ENCODE measurements at regions not wholly inside any gene's neighbourhood (a gene's known extent, or its start where the extent isn't known, plus 50 kb on each side); places are given as distances from the start of the nearest gene placed in this dataset.
A peak's percentile ranks its signal among the peaks of the same experiment; 100 is the strongest.

DNA sequence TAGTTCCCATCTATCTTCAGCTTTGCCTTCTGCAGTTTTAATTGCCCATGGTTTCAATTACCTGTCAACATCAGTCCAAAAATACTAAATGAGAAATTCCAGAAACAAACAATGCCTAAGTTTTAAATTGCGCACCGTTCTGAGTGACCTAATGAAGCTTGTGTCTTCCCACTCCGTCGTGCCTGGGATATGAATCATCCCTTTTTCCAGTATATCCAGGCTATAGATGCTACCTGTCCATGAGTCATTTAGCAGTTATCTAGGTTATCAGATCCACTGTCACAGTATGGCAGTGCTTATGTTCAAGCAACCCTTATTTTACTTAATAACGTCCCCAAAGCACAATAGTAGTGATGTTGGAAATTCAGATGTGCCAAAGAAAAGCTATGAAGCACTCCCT lies 363.6 kb upstream of the FAM241A start:
- Mint-ChIP-seq H3K27me3 (ENCODE audit: low read depth, poor library complexity) (no peaks in the 10 kb centered on the region), H3K36me3 (ENCODE audit: low read depth) (no peaks in the 10 kb centered on the region), H3K27ac (no peak overlapping the region), H3K9me3 (no peaks in the 10 kb centered on the region), H3K4me1 (peaks cover 20% of the 10 kb centered on the region), H3K4me3 (no peak overlapping the region)
- DNase-seq = no peak
- TF ChIP-seq, protein P1, sequence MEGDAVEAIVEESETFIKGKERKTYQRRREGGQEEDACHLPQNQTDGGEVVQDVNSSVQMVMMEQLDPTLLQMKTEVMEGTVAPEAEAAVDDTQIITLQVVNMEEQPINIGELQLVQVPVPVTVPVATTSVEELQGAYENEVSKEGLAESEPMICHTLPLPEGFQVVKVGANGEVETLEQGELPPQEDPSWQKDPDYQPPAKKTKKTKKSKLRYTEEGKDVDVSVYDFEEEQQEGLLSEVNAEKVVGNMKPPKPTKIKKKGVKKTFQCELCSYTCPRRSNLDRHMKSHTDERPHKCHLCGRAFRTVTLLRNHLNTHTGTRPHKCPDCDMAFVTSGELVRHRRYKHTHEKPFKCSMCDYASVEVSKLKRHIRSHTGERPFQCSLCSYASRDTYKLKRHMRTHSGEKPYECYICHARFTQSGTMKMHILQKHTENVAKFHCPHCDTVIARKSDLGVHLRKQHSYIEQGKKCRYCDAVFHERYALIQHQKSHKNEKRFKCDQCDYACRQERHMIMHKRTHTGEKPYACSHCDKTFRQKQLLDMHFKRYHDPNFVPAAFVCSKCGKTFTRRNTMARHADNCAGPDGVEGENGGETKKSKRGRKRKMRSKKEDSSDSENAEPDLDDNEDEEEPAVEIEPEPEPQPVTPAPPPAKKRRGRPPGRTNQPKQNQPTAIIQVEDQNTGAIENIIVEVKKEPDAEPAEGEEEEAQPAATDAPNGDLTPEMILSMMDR (IDR thresholded peaks at IDR 0.05) = no peak

DNA sequence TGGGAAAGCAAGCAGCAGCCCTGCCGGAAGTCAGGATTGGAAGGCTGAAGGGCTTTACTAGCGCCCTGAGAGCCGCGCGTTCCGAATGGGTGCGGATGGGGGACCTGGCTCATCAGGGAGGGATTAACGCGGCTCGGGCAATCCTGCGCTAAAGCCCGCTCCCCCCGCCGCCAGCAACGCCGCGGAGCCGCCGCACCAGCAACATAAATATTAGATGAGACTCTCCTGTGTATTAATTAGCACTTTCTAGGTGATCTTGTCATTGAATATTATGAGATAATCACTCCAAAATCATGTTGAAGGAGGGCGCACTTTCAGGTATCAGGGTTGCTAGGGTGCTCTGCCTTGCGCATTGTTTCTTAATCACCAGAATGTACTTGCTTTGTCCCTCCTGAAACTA lies 357.2 kb upstream of the FAM241A start:
- peak; percentile 54 for DNase-seq
- peaks cover 33% of the 10 kb centered on the region for H3K4me1 Mint-ChIP-seq
- TF ChIP-seq, protein P1 (IDR thresholded peaks at IDR 0.05) = no peak
- no peaks in the 10 kb centered on the region for H3K36me3 Mint-ChIP-seq (ENCODE audit: low read depth)
- H3K9me3 Mint-ChIP-seq = no peaks in the 10 kb centered on the region
- no peak overlapping the region for H3K27ac Mint-ChIP-seq
- peak overlapping the region; percentile 60 for H3K4me3 Mint-ChIP-seq
- H3K27me3 Mint-ChIP-seq (ENCODE audit: low read depth, poor library complexity) = no peaks in the 10 kb centered on the region

DNA sequence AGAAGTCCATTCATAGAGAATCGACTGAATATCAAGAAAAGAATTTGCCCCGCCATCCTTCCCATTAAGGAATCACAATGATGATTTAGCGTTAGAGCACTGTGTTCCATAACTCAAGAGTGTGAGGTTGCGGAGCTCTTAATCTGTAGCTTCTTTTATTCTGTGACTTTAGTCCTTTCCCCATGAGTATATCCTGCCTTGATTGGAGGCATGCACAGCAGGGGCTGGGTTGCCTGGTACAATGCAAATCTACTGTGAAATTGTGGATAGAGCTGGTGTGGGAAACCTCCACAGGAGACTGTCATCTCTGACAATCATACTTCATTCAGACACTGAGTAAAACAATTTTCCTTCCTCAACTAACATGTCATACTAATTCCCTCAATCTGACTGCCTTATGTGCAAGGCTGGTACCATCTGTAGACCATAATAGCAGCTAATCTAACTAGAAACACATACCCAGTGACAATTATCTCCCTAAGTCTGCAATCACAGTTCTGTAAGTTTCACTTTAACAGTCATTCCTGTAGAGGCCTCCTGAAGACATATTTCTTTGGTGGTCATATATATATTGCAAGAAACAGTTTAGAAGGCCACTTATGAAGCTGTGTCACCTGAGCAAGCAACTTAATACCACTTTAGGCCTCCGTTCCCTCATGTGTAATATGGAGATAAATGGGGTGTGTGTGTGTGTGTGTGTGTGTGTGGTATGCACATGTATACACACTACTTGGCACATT lies 355.2 kb upstream of the FAM241A start:
- H3K36me3 Mint-ChIP-seq (ENCODE audit: low read depth) = no peaks in the 10 kb centered on the region
- H3K27me3 Mint-ChIP-seq (ENCODE audit: low read depth, poor library complexity) = no peaks in the 10 kb centered on the region
- no peaks in the 10 kb centered on the region for H3K9me3 Mint-ChIP-seq
- TF ChIP-seq, protein P1 (IDR thresholded peaks at IDR 0.05) = no peak
- H3K27ac Mint-ChIP-seq = no peak overlapping the region
- peaks cover 33% of the 10 kb centered on the region for H3K4me1 Mint-ChIP-seq
- H3K4me3 Mint-ChIP-seq = no peak overlapping the region
- no peak for DNase-seq

DNA sequence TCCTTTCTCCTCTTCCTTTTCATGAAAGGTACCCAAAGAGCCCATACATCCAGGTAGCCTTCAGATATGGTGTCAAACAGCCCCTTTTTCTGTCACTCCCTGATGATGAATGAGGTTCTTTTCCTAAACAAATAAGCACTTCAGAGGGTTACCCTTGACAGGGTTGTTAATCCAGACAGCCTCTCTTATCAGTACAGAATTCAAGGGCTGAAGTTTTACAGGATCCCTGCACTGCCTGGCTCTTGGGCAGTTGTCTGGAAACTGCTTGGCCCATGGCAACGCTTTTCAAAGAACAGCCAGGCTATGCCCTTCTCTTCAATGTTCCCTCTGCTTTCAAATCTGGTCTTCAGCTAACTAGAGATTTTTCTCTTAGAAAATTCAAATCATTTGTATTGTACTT lies 352.6 kb upstream of the FAM241A start:
- TF ChIP-seq, protein P1 (IDR thresholded peaks at IDR 0.05) = no peak
- Mint-ChIP-seq H3K9me3 (no peaks in the 10 kb centered on the region), H3K4me1 (peaks cover 51% of the 10 kb centered on the region), H3K27ac (no peak overlapping the region), H3K27me3 (ENCODE audit: low read depth, poor library complexity) (no peaks in the 10 kb centered on the region), H3K36me3 (ENCODE audit: low read depth) (no peaks in the 10 kb centered on the region), H3K4me3 (no peak overlapping the region)
- no peak for DNase-seq

DNA sequence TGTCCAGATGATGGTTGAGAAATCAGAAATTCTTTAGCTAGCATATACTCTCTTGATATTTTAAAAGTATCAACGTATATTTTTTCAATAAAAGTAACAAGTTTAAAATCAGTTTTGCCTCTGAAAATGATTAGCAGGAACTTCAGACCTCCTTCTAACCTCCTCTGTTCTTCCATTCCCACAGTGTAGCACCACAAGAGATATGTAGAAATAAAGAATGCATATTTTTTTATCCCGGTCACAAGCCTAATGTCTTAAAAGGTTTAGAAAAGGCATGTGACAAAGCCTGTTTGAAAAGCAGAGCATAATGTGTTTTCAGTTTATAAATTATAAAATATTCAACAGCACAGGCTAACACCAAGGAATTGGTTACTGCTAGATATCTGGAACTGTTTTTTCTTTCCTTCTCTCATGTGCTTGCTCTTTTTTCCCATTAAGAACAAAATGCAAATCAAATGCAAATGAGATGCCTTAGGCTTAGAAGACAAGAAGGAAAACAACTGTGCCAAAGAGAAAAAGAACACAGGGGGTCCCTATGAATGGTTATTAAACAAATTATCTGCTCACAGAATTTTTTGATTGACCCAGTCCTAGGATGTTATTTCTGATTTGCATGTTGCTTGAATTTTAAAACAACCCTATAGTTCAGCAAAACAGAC lies 351.7 kb upstream of the FAM241A start:
- no peaks in the 10 kb centered on the region for H3K9me3 Mint-ChIP-seq
- TF ChIP-seq, protein P1 (IDR thresholded peaks at IDR 0.05) = no peak
- DNase-seq = no peak
- H3K27ac Mint-ChIP-seq = no peak overlapping the region
- no peak overlapping the region for H3K4me3 Mint-ChIP-seq
- H3K4me1 Mint-ChIP-seq = peaks cover 48% of the 10 kb centered on the region
- no peaks in the 10 kb centered on the region for H3K36me3 Mint-ChIP-seq (ENCODE audit: low read depth)
- no peaks in the 10 kb centered on the region for H3K27me3 Mint-ChIP-seq (ENCODE audit: low read depth, poor library complexity)

Measured in nephron progenitor cell (in vitro differentiated cells).